Smooth muscle cell (in vitro differentiated cells): ENCODE measurements at regions not wholly inside any gene's neighbourhood (a gene's known extent, or its start where the extent isn't known, plus 50 kb on each side); places are given as distances from the start of the nearest gene placed in this dataset.

Experiments
- DNase-seq: peaks from one replicate; lab custom pipeline; 2025; ENCODE audit not compliant: unreplicated experiment; lab: John Stamatoyannopoulos, UW
- H2AFZ ChIP-seq: fragments of 200-600 bp; sonication (generic); 2 replicates; pipeline ENCODE4 v1.6.0; 2016; ENCODE audit warnings: antibody characterized with exemption, low read depth, mild to moderate bottlenecking
- H3F3A ChIP-seq: fragments of 200-600 bp; sonication (generic); 2 replicates; pipeline ENCODE4 v1.6.0; 2017; ENCODE audit warnings: antibody characterized with exemption, low read depth
- H3K27ac ChIP-seq: fragments of 200-600 bp; sonication (generic); 2 replicates; pipeline ENCODE4 v1.5.1; 2016; ENCODE audit warnings: low read depth, mild to moderate bottlenecking
- H3K27me3 ChIP-seq: fragments of 200-600 bp; sonication (generic); 2 replicates; pipeline ENCODE4 v1.6.1; 2016; ENCODE audit warnings: low read depth, mild to moderate bottlenecking
- H3K36me3 ChIP-seq: fragments of 200-600 bp; sonication (generic); 2 replicates; pipeline ENCODE4 v1.5.1; 2016; ENCODE audit warnings: low read depth
- H3K4me1 ChIP-seq: fragments of 200-600 bp; sonication (generic); 2 replicates; pipeline ENCODE4 v1.5.1; 2016; ENCODE audit warnings: low read depth
- H3K4me2 ChIP-seq: fragments of 200-600 bp; sonication (generic); 2 replicates; pipeline ENCODE4 v1.6.0; 2016; ENCODE audit warnings: mild to moderate bottlenecking
- H3K4me3 ChIP-seq: fragments of 200-600 bp; sonication (generic); 2 replicates; pipeline ENCODE4 v1.5.1; 2016; ENCODE audit warnings: mild to moderate bottlenecking
- H3K79me2 ChIP-seq: fragments of 200-600 bp; sonication (generic); 2 replicates; pipeline ENCODE4 v1.6.0; 2016; ENCODE audit warnings: low read depth, mild to moderate bottlenecking
- H3K9ac ChIP-seq: fragments of 200-600 bp; sonication (generic); 2 replicates; pipeline ENCODE4 v1.6.0; 2016; ENCODE audit warnings: low read depth
- H3K9me3 ChIP-seq: fragments of 200-600 bp; sonication (generic); replicated peaks from 2 replicates; pipeline ENCODE4 v1.5.1; 2016; ENCODE audit warnings: low read depth
- H4K20me1 ChIP-seq: fragments of 200-600 bp; sonication (generic); 2 replicates; pipeline ENCODE4 v1.6.0; 2016; ENCODE audit warnings: low read depth
- WGBS: methylation state at CpG from one replicate; pipeline ENCODE4 v1.1.7; 2016; ENCODE audit warnings: low lambda C conversion rate; 5-methylcytosine and 5-hydroxymethylcytosine counted together
- TF ChIP-seq, protein P1 (sequence below): fragments of 200-600 bp; sonication (generic); IDR thresholded peaks from 2 replicates; pipeline ENCODE4 v1.5.1; 2017; ENCODE audit warnings: borderline replicate concordance, mild to moderate bottlenecking, antibody characterized with exemption; ENCODE audit not compliant: insufficient read depth, poor library complexity, severe bottlenecking

DNA sequence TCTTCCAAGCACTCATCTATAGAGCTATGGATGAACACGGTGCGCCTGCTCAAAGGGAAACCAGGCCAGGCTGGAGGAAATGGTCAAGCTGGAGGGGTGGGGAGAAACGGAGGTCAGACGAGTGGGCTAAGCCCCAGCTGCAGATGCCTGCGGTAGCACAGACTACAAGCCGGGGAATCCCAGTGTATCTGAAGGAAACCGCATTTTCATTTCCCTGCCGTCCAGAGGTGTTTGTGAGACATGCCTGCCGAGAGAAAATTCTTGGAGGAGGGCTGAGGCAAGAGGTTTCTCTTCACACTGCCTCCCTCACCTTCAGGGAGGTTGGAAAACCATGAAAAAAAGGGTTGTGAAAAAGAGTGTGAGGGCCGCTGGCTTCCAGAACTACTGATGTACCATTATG is 102.0 kb upstream of the FOXN3 start:
- Histone ChIP-seq H3K27ac (no peak overlapping the region), H3K4me1 (no peaks in the 10 kb centered on the region), H3K79me2 (peaks cover 10% of the 10 kb centered on the region), H2AFZ (no peak overlapping the region), H3K4me2 (no peak overlapping the region), H3K4me3 (no peak overlapping the region), H4K20me1 (no peaks in the 10 kb centered on the region), H3K36me3 (no peaks in the 10 kb centered on the region), H3K9ac (no peak overlapping the region), H3F3A (no peaks in the 10 kb centered on the region), H3K27me3 (no peaks in the 10 kb centered on the region), H3K9me3 (no peaks in the 10 kb centered on the region)
- DNase-seq = no peak
- WGBS = 87% methylated on average over 10 of the region's 10 CpGs
- TF ChIP-seq, protein P1, sequence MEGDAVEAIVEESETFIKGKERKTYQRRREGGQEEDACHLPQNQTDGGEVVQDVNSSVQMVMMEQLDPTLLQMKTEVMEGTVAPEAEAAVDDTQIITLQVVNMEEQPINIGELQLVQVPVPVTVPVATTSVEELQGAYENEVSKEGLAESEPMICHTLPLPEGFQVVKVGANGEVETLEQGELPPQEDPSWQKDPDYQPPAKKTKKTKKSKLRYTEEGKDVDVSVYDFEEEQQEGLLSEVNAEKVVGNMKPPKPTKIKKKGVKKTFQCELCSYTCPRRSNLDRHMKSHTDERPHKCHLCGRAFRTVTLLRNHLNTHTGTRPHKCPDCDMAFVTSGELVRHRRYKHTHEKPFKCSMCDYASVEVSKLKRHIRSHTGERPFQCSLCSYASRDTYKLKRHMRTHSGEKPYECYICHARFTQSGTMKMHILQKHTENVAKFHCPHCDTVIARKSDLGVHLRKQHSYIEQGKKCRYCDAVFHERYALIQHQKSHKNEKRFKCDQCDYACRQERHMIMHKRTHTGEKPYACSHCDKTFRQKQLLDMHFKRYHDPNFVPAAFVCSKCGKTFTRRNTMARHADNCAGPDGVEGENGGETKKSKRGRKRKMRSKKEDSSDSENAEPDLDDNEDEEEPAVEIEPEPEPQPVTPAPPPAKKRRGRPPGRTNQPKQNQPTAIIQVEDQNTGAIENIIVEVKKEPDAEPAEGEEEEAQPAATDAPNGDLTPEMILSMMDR = no peak

DNA sequence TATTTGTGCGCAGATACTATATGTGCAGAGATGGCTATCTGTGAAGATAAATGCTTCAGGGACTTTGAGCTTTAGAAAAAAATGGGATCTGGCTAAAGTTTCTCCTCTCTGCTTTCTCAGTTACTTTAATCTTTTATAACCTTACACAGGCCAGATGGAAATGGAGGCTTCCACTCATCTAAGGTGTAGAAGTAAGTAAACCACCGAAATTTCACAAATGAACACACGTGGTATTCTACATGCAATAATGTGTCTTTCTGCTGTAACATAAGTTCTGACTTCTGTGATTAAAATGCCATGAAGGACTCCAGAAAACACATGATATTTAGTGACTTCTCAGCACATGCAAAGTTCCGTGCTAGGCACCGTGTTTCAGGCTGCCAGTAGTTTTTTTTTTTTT is 99.1 kb upstream of the FOXN3 start:
- Histone ChIP-seq H3K27ac (no peak overlapping the region), H3K4me1 (no peaks in the 10 kb centered on the region), H2AFZ (no peak overlapping the region), H3K36me3 (no peaks in the 10 kb centered on the region), H4K20me1 (no peaks in the 10 kb centered on the region), H3K9ac (no peak overlapping the region), H3K4me2 (no peak overlapping the region), H3K27me3 (no peaks in the 10 kb centered on the region), H3K79me2 (no peaks in the 10 kb centered on the region), H3F3A (no peaks in the 10 kb centered on the region), H3K9me3 (no peaks in the 10 kb centered on the region), H3K4me3 (no peak overlapping the region)
- TF ChIP-seq, protein P1 = no peak
- DNase-seq = no peak
- 95% methylated on average over 5 of the region's 5 CpGs for WGBS

DNA sequence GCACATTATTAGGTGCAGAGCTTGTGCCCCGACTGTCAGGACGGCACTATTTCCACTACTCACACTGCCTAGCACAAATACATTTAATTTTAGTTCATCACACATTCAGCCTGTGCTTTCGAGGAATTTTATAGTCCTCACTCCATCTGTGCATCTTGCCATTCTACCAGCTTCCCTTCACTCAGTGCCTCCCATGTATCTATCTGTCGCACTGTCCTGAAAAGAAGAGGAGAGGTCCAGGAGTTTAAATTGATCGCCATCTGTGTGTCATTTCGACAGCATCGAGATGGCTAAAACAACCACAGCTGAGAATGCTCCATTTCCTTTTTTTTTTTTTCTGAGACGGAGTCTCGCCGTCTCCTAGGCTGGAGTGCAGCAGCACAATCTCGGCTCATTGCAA is 97.6 kb upstream of the FOXN3 start:
- H2AFZ ChIP-seq = no peak overlapping the region
- H3K27me3 ChIP-seq = no peaks in the 10 kb centered on the region
- TF ChIP-seq, protein P1 = no peak
- H3K4me3 ChIP-seq = no peak overlapping the region
- H3K9ac ChIP-seq = no peak overlapping the region
- no peaks in the 10 kb centered on the region for H3K9me3 ChIP-seq
- WGBS = 98% methylated on average over 11 of the region's 11 CpGs
- no peaks in the 10 kb centered on the region for H3K79me2 ChIP-seq
- no peaks in the 10 kb centered on the region for H4K20me1 ChIP-seq
- no peaks in the 10 kb centered on the region for H3F3A ChIP-seq
- no peak overlapping the region for H3K4me2 ChIP-seq
- no peak overlapping the region for H3K27ac ChIP-seq
- no peaks in the 10 kb centered on the region for H3K36me3 ChIP-seq
- no peaks in the 10 kb centered on the region for H3K4me1 ChIP-seq
- DNase-seq = no peak

DNA sequence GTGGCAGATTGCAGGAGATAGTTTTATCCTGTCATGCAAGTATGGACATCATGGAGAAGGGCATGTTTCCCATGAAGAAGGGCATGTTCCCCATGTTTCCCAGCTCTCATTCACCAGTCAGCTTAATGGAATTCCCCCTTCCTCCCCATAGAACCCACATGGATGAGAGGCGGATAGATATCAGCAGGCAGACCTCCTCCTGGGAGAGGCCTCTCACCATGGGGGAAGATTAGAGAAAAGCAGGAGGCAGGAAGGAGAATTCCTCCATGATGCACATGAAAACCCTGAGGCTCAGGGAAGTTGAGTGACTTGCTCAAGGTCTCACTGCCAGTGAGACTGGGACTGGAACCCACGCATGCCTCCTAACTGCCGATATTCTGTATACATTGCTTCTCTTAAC is 92.9 kb upstream of the FOXN3 start:
- no peak overlapping the region for H3K4me2 ChIP-seq
- DNase-seq = no peak

More for the DNA sequence above, 92.9 kb upstream of the FOXN3 start:
- Histone ChIP-seq H3K79me2 (no peaks in the 10 kb centered on the region), H3F3A (no peaks in the 10 kb centered on the region), H3K4me3 (no peak overlapping the region), H3K36me3 (no peaks in the 10 kb centered on the region), H3K9ac (no peak overlapping the region), H2AFZ (no peak overlapping the region), H3K27ac (no peak overlapping the region), H3K4me1 (peaks cover 10% of the 10 kb centered on the region), H4K20me1 (peaks cover 4% of the 10 kb centered on the region), H3K9me3 (no peaks in the 10 kb centered on the region), H3K27me3 (no peaks in the 10 kb centered on the region)
- WGBS = 81% methylated on average over 3 of the region's 3 CpGs
- TF ChIP-seq, protein P1 = no peak
